Nephron (organoid): ENCODE measurements at regions not wholly inside any gene's neighbourhood (a gene's known extent, or its start where the extent isn't known, plus 50 kb on each side); places are given as distances from the start of the nearest gene placed in this dataset.

Experiments
- H3K27ac Mint-ChIP-seq, 3 experiments: 2 replicates each; pipeline ENCODE4 v1.8.0; 2020; ENCODE audit warnings: mixed read lengths in 3 of 3, mild to moderate bottlenecking in 2 of 3, moderate library complexity in 1 of 3
- H3K27me3 Mint-ChIP-seq: 2 replicates; pipeline ENCODE4 v1.8.0; 2021; ENCODE audit warnings: low read depth, mild to moderate bottlenecking, moderate library complexity, mixed read lengths
- H3K36me3 Mint-ChIP-seq: 2 replicates; pipeline ENCODE4 v1.8.0; 2020; ENCODE audit warnings: low read depth, mixed read lengths
- H3K4me1 Mint-ChIP-seq: 2 replicates; pipeline ENCODE4 v1.8.0; 2020; ENCODE audit warnings: mixed read lengths
- H3K4me3 Mint-ChIP-seq, 3 experiments: 2 replicates each; pipeline ENCODE4 v1.8.0; 2020; ENCODE audit warnings: mild to moderate bottlenecking in 3 of 3, mixed read lengths in 3 of 3, moderate library complexity in 2 of 3
- H3K9me3 Mint-ChIP-seq: 2 replicates; pipeline ENCODE4 v1.8.0; 2020; ENCODE audit warnings: mixed read lengths
- TF ChIP-seq, protein P1 (sequence below), 3 experiments: fragments of 200-600 bp; sonication (generic); IDR thresholded peaks; one replicate each; pipeline ENCODE4 v1.5.0; 2021; ENCODE audit warnings: antibody characterized with exemption in 3 of 3; ENCODE audit not compliant: unreplicated experiment in 3 of 3

DNA sequence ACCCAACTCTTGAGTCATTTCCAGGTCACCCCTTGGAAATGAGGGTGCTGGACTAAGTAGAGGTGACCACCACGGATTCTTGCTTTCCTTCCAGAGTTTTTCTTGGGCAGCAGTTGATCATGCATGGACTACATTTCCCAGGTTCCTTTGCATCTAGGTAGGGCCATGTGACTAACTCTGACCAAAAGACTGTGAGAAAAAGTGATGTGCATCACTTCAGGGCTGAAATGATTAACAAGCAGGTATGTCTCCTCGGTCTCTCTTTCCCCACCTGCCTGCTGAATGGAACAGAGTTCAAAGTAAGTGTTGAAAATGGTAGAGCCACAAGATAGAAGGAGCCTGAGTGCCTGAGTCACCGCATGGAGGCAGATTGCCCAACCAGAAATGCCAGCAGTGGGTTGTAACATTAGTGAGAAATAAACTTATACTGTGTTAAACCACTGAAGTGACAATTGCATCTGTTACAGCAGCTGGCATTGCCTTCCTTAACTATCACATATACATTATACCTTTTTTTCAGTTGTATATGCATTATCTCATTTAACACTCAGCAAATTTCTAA is 113.5 kb downstream of the MN1 start:
- H3K9me3 Mint-ChIP-seq: peaks cover 24% of the 10 kb centered on the region
- H3K27ac Mint-ChIP-seq: no peak overlapping the region
- H3K27me3 Mint-ChIP-seq: peaks cover 36% of the 10 kb centered on the region
- TF ChIP-seq, protein P1, sequence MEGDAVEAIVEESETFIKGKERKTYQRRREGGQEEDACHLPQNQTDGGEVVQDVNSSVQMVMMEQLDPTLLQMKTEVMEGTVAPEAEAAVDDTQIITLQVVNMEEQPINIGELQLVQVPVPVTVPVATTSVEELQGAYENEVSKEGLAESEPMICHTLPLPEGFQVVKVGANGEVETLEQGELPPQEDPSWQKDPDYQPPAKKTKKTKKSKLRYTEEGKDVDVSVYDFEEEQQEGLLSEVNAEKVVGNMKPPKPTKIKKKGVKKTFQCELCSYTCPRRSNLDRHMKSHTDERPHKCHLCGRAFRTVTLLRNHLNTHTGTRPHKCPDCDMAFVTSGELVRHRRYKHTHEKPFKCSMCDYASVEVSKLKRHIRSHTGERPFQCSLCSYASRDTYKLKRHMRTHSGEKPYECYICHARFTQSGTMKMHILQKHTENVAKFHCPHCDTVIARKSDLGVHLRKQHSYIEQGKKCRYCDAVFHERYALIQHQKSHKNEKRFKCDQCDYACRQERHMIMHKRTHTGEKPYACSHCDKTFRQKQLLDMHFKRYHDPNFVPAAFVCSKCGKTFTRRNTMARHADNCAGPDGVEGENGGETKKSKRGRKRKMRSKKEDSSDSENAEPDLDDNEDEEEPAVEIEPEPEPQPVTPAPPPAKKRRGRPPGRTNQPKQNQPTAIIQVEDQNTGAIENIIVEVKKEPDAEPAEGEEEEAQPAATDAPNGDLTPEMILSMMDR (IDR thresholded peaks at IDR 0.05; ENCODE audit: unreplicated experiment in 3 of 3): no peak
- no peak overlapping the region for H3K4me3 Mint-ChIP-seq
- H3K36me3 Mint-ChIP-seq: no peaks in the 10 kb centered on the region
- H3K4me1 Mint-ChIP-seq: peaks cover 16% of the 10 kb centered on the region

DNA sequence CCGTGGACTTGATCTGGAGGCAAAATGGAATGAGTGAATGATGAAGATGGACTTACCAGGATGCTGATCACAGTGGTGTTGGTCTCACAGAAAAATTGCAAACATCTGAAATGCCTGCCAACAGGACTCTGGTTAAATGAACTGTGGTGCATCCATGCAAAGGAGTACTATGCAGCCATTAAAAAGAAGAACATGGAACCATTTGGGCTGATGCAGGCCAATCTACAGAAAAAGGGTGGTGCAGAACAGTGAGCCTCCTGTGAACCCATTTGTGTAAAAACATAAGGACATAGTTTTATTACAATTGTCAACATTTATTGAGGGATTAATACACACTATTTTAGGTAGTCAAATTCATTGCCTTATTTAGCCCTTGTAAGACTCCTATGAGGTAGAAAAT is 111.9 kb downstream of the MN1 start:
- TF ChIP-seq, protein P1 (IDR thresholded peaks at IDR 0.05; ENCODE audit: unreplicated experiment in 3 of 3): no peak
- H3K9me3 Mint-ChIP-seq: peaks cover 24% of the 10 kb centered on the region
- peaks cover 38% of the 10 kb centered on the region for H3K27me3 Mint-ChIP-seq
- no peaks in the 10 kb centered on the region for H3K36me3 Mint-ChIP-seq
- no peak overlapping the region for H3K4me3 Mint-ChIP-seq
- peaks cover 13% of the 10 kb centered on the region for H3K4me1 Mint-ChIP-seq
- no peak overlapping the region for H3K27ac Mint-ChIP-seq

DNA sequence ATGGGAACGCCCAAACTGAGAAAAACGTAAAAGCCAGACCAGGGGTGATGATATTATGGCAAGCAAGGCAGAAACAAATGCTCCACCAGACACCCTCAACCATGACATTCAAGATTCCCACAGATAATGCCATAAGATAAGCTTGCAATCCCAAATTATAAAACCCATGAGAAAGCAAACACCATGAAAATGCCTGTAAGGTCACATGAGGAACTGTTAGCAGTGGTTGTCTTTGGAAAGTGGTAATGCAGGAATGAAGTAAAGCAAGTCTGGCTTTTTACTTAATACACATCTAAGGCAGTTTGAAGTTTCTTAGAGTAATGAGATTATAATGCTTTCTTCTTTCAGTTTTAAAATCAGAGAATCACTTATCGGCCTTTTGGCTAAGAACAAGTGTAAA is 111.0 kb downstream of the MN1 start:
- Mint-ChIP-seq H3K4me3 (no peak overlapping the region), H3K36me3 (no peaks in the 10 kb centered on the region), H3K27me3 (peaks cover 38% of the 10 kb centered on the region), H3K4me1 (peaks cover 6% of the 10 kb centered on the region), H3K9me3 (peaks cover 24% of the 10 kb centered on the region), H3K27ac (no peak overlapping the region)
- TF ChIP-seq, protein P1 (IDR thresholded peaks at IDR 0.05; ENCODE audit: unreplicated experiment in 3 of 3): no peak

DNA sequence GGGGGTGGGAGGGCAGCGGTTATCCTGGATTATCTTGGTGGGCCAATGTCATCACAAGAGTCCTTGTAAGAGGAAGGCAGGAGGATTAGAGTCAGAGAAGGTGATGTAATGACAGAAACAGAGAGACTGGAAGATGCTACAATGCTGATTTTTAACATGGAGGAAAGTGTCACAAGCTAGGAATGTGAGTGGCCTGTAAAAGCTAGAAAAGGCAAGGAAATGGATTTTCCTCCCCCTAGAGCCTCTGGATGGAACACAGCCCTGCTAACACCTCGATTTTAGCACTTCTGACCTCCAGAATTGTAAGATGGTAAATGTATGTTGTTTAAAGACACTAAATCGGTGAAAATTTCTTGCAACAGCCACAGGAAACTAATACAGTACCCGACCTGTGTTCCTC is 109.3 kb downstream of the MN1 start:
- H3K9me3 Mint-ChIP-seq: peaks cover 27% of the 10 kb centered on the region
- no peak overlapping the region for H3K27ac Mint-ChIP-seq
- TF ChIP-seq, protein P1 (IDR thresholded peaks at IDR 0.05; ENCODE audit: unreplicated experiment in 3 of 3): no peak
- no peak overlapping the region for H3K4me3 Mint-ChIP-seq
- peaks cover 2% of the 10 kb centered on the region for H3K36me3 Mint-ChIP-seq
- peaks cover 39% of the 10 kb centered on the region for H3K27me3 Mint-ChIP-seq
- peaks cover 9% of the 10 kb centered on the region for H3K4me1 Mint-ChIP-seq

DNA sequence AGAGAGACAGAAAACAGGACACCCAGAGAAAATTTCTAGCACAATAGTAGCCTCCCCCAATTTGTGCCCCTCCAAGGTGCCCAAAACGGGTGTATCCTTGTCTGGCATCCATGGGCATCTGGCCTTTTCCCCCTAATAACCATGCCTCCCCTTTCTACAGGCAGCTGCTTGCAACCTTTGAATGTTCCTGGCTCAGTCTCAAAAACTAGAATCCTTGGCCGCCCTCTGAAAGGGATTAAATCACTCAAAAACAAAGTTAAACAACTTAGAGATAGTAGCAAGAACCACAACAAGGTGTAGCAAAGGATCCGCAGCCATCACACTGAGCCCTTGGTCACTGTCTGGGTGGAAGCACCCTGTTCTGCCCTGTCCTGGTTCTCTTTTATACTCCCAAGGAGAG is 105.6 kb downstream of the MN1 start:
- peaks cover 5% of the 10 kb centered on the region for H3K36me3 Mint-ChIP-seq

DNA sequence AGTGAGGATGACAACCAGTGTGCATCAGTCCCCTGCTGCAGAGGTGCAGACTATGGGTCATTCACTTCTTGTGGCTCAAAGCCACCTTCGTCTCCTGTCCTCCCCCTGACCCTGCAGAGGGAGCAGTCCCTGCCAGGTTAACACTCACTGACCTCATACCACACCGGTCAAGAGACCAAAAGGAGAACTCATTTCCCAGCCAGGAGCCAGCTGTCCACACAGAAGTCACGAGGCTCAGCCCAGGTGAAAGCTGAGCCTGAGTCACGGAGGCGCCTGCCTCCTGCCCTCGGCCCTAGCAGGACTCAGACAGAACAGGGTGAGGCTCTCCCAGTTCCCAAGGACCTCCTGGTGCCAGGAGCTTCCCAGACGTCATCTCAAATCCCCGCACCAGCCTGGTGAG is 103.7 kb downstream of the MN1 start:
- Mint-ChIP-seq H3K4me1 (peaks cover 17% of the 10 kb centered on the region), H3K27me3 (peaks cover 46% of the 10 kb centered on the region), H3K36me3 (peaks cover 8% of the 10 kb centered on the region), H3K4me3 (no peak overlapping the region), H3K9me3 (peaks cover 17% of the 10 kb centered on the region), H3K27ac (no peak overlapping the region)
- TF ChIP-seq, protein P1 (IDR thresholded peaks at IDR 0.05; ENCODE audit: unreplicated experiment in 3 of 3): no peak

More for the DNA sequence above, 105.6 kb downstream of the MN1 start:
- Mint-ChIP-seq H3K9me3 (peaks cover 19% of the 10 kb centered on the region), H3K27ac (peak overlapping the region in 2 of 3 experiments; percentile 62 to 69), H3K4me3 (no peak overlapping the region), H3K4me1 (peaks cover 17% of the 10 kb centered on the region), H3K27me3 (peaks cover 50% of the 10 kb centered on the region)
- TF ChIP-seq, protein P1 (IDR thresholded peaks at IDR 0.05; ENCODE audit: unreplicated experiment in 3 of 3): no peak
